SK-N-SH treated with all-trans-retinoic acid at 6 μM for 48 hours (cell line): ENCODE measurements at regions not wholly inside any gene's neighbourhood (a gene's known extent, or its start where the extent isn't known, plus 50 kb on each side); places are given as distances from the start of the nearest gene placed in this dataset.

Source experiments
- ISL1 ChIP-seq: fragments of 250-450 bp; sonication (Bioruptor Pico); IDR thresholded peaks from 2 replicates; pipeline ENCODE4 v2.1.2; 2022; ENCODE audit warnings: mild to moderate bottlenecking, moderate library complexity
- OSR1 ChIP-seq: fragments of 250-450 bp; sonication (Bioruptor Pico); IDR thresholded peaks from 2 replicates; pipeline ENCODE4 v1.8.0; 2022; ENCODE audit warnings: moderate library complexity, mild to moderate bottlenecking, inconsistent platforms
- PATZ1 ChIP-seq: fragments of 250-450 bp; sonication (Bioruptor Pico); IDR thresholded peaks from 2 replicates; pipeline ENCODE4 v1.8.0; 2020; ENCODE audit warnings: mild to moderate bottlenecking, moderate library complexity, borderline replicate concordance
- SNAI2 ChIP-seq: fragments of 250-450 bp; sonication (Bioruptor Pico); IDR thresholded peaks from 2 replicates; pipeline ENCODE4 v1.5.0; 2020; ENCODE audit warnings: mild to moderate bottlenecking, moderate library complexity
- ZFP3 ChIP-seq: fragments of 250-450 bp; sonication (Bioruptor Pico); IDR thresholded peaks from 2 replicates; pipeline ENCODE4 v1.5.0; 2020; ENCODE audit warnings: mild to moderate bottlenecking, moderate library complexity
- ZFP30 ChIP-seq: fragments of 450-650 bp; formaldehyde crosslinking; IDR thresholded peaks from 2 replicates; pipeline ENCODE4 v1.5.0; 2022; ENCODE audit warnings: mild to moderate bottlenecking, moderate library complexity
- ZNF565 ChIP-seq: fragments of 450-650 bp; formaldehyde crosslinking; conservative IDR thresholded peaks from 2 replicates; pipeline ENCODE4 v1.5.0; 2020; ENCODE audit warnings: low read depth, mild to moderate bottlenecking, moderate library complexity
- ZNF70 ChIP-seq: fragments of 450-650 bp; formaldehyde crosslinking; IDR thresholded peaks from 2 replicates; pipeline ENCODE4 v1.5.0; 2020; ENCODE audit warnings: mild to moderate bottlenecking, moderate library complexity
- TF ChIP-seq, protein P1 (sequence below): fragments of 250-450 bp; sonication (Bioruptor Pico); IDR thresholded peaks from 2 replicates; pipeline ENCODE4 v1.5.1; 2020; ENCODE audit warnings: low read depth, mild to moderate bottlenecking, moderate library complexity

GRCh38 chr15:37550360-37551024, 383.9 kb upstream of the TMCO5A start:
- TF ChIP-seq PATZ1 (CRISPR knock-in tag): no peak
- TF ChIP-seq, protein P1, sequence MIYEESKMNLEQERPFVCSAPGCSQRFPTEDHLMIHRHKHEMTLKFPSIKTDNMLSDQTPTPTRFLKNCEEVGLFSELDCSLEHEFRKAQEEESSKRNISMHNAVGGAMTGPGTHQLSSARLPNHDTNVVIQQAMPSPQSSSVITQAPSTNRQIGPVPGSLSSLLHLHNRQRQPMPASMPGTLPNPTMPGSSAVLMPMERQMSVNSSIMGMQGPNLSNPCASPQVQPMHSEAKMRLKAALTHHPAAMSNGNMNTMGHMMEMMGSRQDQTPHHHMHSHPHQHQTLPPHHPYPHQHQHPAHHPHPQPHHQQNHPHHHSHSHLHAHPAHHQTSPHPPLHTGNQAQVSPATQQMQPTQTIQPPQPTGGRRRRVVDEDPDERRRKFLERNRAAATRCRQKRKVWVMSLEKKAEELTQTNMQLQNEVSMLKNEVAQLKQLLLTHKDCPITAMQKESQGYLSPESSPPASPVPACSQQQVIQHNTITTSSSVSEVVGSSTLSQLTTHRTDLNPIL (CRISPR knock-in tag): no peak
- no peak for TF ChIP-seq ZFP3 (CRISPR knock-in tag)
- no peak for TF ChIP-seq ZNF565 (CRISPR knock-in tag)
- no peak for TF ChIP-seq ISL1 (CRISPR knock-in tag)
- no peak for TF ChIP-seq ZNF70 (CRISPR knock-in tag)
- no peak for TF ChIP-seq ZFP30 (CRISPR knock-in tag)
- TF ChIP-seq SNAI2: no peak
- no peak for TF ChIP-seq OSR1 (CRISPR knock-in tag)
